ENCODE measurements at regions not wholly inside any gene's neighbourhood (a gene's known extent, or its start where the extent isn't known, plus 50 kb on each side); places are given as distances from the start of the nearest gene placed in this dataset.

- Mint-ChIP-seq H3K4me1 (peaks cover 5% of the 10 kb centered on the region), H3K27ac (ENCODE audit: unreplicated experiment) (no peak overlapping the region), H3K9me3 (peaks cover 4% of the 10 kb centered on the region), H3K36me3 (ENCODE audit: low read depth) (no peaks in the 10 kb centered on the region), H3K4me3 (no peak overlapping the region), H3K27me3 (ENCODE audit: low read depth) (no peaks in the 10 kb centered on the region)
- no peak for TF ChIP-seq CTCF (conservative IDR thresholded peaks at IDR 0.05)
- no peak for DNase-seq (ENCODE audit: low read depth, low spot score)
Measured at GRCh38 chrX:13110433-13111324, 66.3 kb upstream of the FAM9C start.

GRCh38 chrX:13109817-13110216, 65.4 kb upstream of the FAM9C start:
- Mint-ChIP-seq H3K9me3 (peaks cover 4% of the 10 kb centered on the region), H3K27ac (ENCODE audit: unreplicated experiment) (no peak overlapping the region), H3K4me1 (peaks cover 5% of the 10 kb centered on the region), H3K4me3 (no peak overlapping the region), H3K27me3 (ENCODE audit: low read depth) (no peaks in the 10 kb centered on the region), H3K36me3 (ENCODE audit: low read depth) (no peaks in the 10 kb centered on the region)
- no peak for DNase-seq (ENCODE audit: low read depth, low spot score)
- TF ChIP-seq CTCF (conservative IDR thresholded peaks at IDR 0.05): no peak

GRCh38 chrX:13103914-13104274, 59.5 kb upstream of the FAM9C start:
- H3K4me1 Mint-ChIP-seq: peaks cover 17% of the 10 kb centered on the region
- no peak overlapping the region for H3K27ac Mint-ChIP-seq (ENCODE audit: unreplicated experiment)
- no peaks in the 10 kb centered on the region for H3K36me3 Mint-ChIP-seq (ENCODE audit: low read depth)
- no peak overlapping the region for H3K4me3 Mint-ChIP-seq
- DNase-seq (ENCODE audit: low read depth, low spot score): no peak
- peaks cover 14% of the 10 kb centered on the region for H3K9me3 Mint-ChIP-seq
- TF ChIP-seq CTCF (conservative IDR thresholded peaks at IDR 0.05): no peak
- H3K27me3 Mint-ChIP-seq (ENCODE audit: low read depth): no peaks in the 10 kb centered on the region

- TF ChIP-seq CTCF (conservative IDR thresholded peaks at IDR 0.05): no peak
- peaks cover 17% of the 10 kb centered on the region for H3K4me1 Mint-ChIP-seq
- H3K4me3 Mint-ChIP-seq: no peak overlapping the region
- DNase-seq (ENCODE audit: low read depth, low spot score): no peak
- peaks cover 14% of the 10 kb centered on the region for H3K9me3 Mint-ChIP-seq
- no peak overlapping the region for H3K27ac Mint-ChIP-seq (ENCODE audit: unreplicated experiment)
- no peaks in the 10 kb centered on the region for H3K36me3 Mint-ChIP-seq (ENCODE audit: low read depth)
- H3K27me3 Mint-ChIP-seq (ENCODE audit: low read depth): no peaks in the 10 kb centered on the region
Measured at GRCh38 chrX:13103188-13103913, 58.9 kb upstream of the FAM9C start.

GRCh38 chrX:13102636-13103035, 58.2 kb upstream of the FAM9C start:
- no peak for TF ChIP-seq CTCF (conservative IDR thresholded peaks at IDR 0.05)
- Mint-ChIP-seq H3K4me1 (peaks cover 17% of the 10 kb centered on the region), H3K4me3 (no peak overlapping the region), H3K36me3 (ENCODE audit: low read depth) (no peaks in the 10 kb centered on the region), H3K9me3 (peaks cover 14% of the 10 kb centered on the region), H3K27ac (ENCODE audit: unreplicated experiment) (no peak overlapping the region), H3K27me3 (ENCODE audit: low read depth) (no peaks in the 10 kb centered on the region)
- DNase-seq (ENCODE audit: low read depth, low spot score): no peak
